H9 (cell line): ENCODE measurements at regions not wholly inside any gene's neighbourhood (a gene's known extent, or its start where the extent isn't known, plus 50 kb on each side); places are given as distances from the start of the nearest gene placed in this dataset.

ENCODE experiments used
- DNase-seq: peaks from one replicate; pipeline ENCODE4 v3.0.0-alpha.2; 2017
- H2AFZ ChIP-seq: one replicate; pipeline ENCODE4 v1.6.1; 2013; ENCODE audit warnings: mild to moderate bottlenecking, low read length, control low read depth, moderate library complexity
- H2AK5ac ChIP-seq: 2 replicates; pipeline ENCODE4 v1.6.1; 2013; ENCODE audit warnings: low read length, control low read depth, mixed read lengths; ENCODE audit not compliant: insufficient read length
- H2BK120ac ChIP-seq: one replicate; pipeline ENCODE4 v1.6.1; 2013; ENCODE audit warnings: low read depth, mild to moderate bottlenecking, low read length, control low read depth, inconsistent platforms; ENCODE audit not compliant: poor library complexity, severe bottlenecking
- H2BK12ac ChIP-seq: 2 replicates; pipeline ENCODE4 v1.6.1; 2013; ENCODE audit warnings: low read length, control low read depth, mixed read lengths, low read depth; ENCODE audit not compliant: insufficient read length
- H2BK15ac ChIP-seq: 2 replicates; pipeline ENCODE4 v1.6.1; 2013; ENCODE audit warnings: low read depth, low read length, control low read depth
- H2BK20ac ChIP-seq: one replicate; pipeline ENCODE4 v1.6.1; 2013; ENCODE audit warnings: low read depth, mild to moderate bottlenecking, low read length, control low read depth, inconsistent platforms; ENCODE audit not compliant: poor library complexity, severe bottlenecking
- H2BK5ac ChIP-seq: 2 replicates; pipeline ENCODE4 v1.6.1; 2013; ENCODE audit warnings: low read length, control low read depth, mixed read lengths; ENCODE audit not compliant: insufficient read length
- H3K14ac ChIP-seq: 2 replicates; pipeline ENCODE4 v1.6.1; 2013; ENCODE audit warnings: low read length, control low read depth; ENCODE audit not compliant: insufficient read depth
- H3K18ac ChIP-seq: 2 replicates; pipeline ENCODE4 v1.6.1; 2013; ENCODE audit warnings: low read depth, mild to moderate bottlenecking, mixed read lengths, low read length, control low read depth; ENCODE audit not compliant: insufficient read length
- H3K23ac ChIP-seq: 2 replicates; pipeline ENCODE4 v1.6.1; 2013; ENCODE audit warnings: low read length, control low read depth, mixed read lengths, low read depth; ENCODE audit not compliant: insufficient read length
- H3K23me2 ChIP-seq: 2 replicates; pipeline ENCODE4 v1.6.1; 2013; ENCODE audit warnings: low read depth, mild to moderate bottlenecking, mixed read lengths, low read length, control low read depth; ENCODE audit not compliant: insufficient read length, poor library complexity, severe bottlenecking
- H3K27ac ChIP-seq: 2 replicates; pipeline ENCODE4 v1.5.1; 2013; ENCODE audit warnings: low read length, control low read depth, mixed read lengths, low read depth; ENCODE audit not compliant: insufficient read length
- H3K27me3 ChIP-seq: 2 replicates; pipeline ENCODE4 v1.6.1; 2013; ENCODE audit warnings: low read length, control low read depth, inconsistent platforms; ENCODE audit not compliant: insufficient read depth
- H3K4ac ChIP-seq: 2 replicates; pipeline ENCODE4 v1.6.1; 2013; ENCODE audit warnings: low read depth, mild to moderate bottlenecking, control low read depth, inconsistent platforms, low read length, moderate library complexity
- H3K4me1 ChIP-seq: 2 replicates; pipeline ENCODE4 v1.6.1; 2013; ENCODE audit warnings: low read length, control low read depth, inconsistent platforms; ENCODE audit not compliant: insufficient read depth
- H3K4me2 ChIP-seq: 2 replicates; pipeline ENCODE4 v1.6.1; 2013; ENCODE audit warnings: low read length, control low read depth, mixed read lengths; ENCODE audit not compliant: insufficient read length, insufficient read depth
- H3K56ac ChIP-seq: 2 replicates; pipeline ENCODE4 v1.6.1; 2013; ENCODE audit warnings: low read depth, mild to moderate bottlenecking, mixed read lengths, low read length, control low read depth; ENCODE audit not compliant: insufficient read length
- H3K79me1 ChIP-seq: 2 replicates; pipeline ENCODE4 v1.6.1; 2013; ENCODE audit warnings: low read depth, mild to moderate bottlenecking, moderate library complexity, low read length, control low read depth, inconsistent platforms; ENCODE audit not compliant: insufficient read depth, poor library complexity, severe bottlenecking
- H3K79me2 ChIP-seq: 2 replicates; pipeline ENCODE4 v1.6.1; 2013; ENCODE audit warnings: low read length, control low read depth, inconsistent platforms; ENCODE audit not compliant: insufficient read depth
- H3K9ac ChIP-seq: 2 replicates; pipeline ENCODE4 v1.6.1; 2013; ENCODE audit warnings: low read length, control low read depth, mixed read lengths; ENCODE audit not compliant: insufficient read length; ENCODE audit errors: extremely low read depth
- H3K9me3 ChIP-seq: one replicate; pipeline ENCODE4 v1.6.1; 2013; ENCODE audit warnings: low read depth, low read length, inconsistent platforms; ENCODE audit not compliant: control insufficient read depth
- H3T11ph ChIP-seq: one replicate; pipeline ENCODE4 v1.6.1; 2013; ENCODE audit warnings: mild to moderate bottlenecking, low read length, control low read depth, inconsistent platforms
- H4K20me1 ChIP-seq: one replicate; pipeline ENCODE4 v1.6.1; 2013; ENCODE audit not compliant: control insufficient read depth, insufficient read length, insufficient read depth
- H4K5ac ChIP-seq: 2 replicates; pipeline ENCODE4 v1.6.1; 2013; ENCODE audit warnings: low read depth, mild to moderate bottlenecking, mixed read lengths, low read length, control low read depth; ENCODE audit not compliant: insufficient read length
- H4K8ac ChIP-seq: replicated peaks from 2 replicates; pipeline ENCODE4 v1.6.1; 2013; ENCODE audit warnings: low read length, control low read depth, mixed read lengths, low read depth; ENCODE audit not compliant: insufficient read length
- H4K91ac ChIP-seq: 2 replicates; pipeline ENCODE4 v1.6.1; 2013; ENCODE audit warnings: low read depth, mild to moderate bottlenecking, moderate library complexity, mixed read lengths, low read length, control low read depth; ENCODE audit not compliant: insufficient read length
- H3K27ac Mint-ChIP-seq, 3 experiments: 2 replicates in 2 of 3; 3 replicates in 1 of 3; pipeline ENCODE4 v1.8.0; 2020 to 2021; ENCODE audit warnings: mixed read lengths in 3 of 3, mild to moderate bottlenecking in 1 of 3, moderate library complexity in 1 of 3
- H3K27me3 Mint-ChIP-seq: 2 replicates; pipeline ENCODE4 v1.8.0; 2021; ENCODE audit warnings: low read depth, mild to moderate bottlenecking, moderate library complexity, mixed read lengths
- H3K36me3 Mint-ChIP-seq, 3 experiments: 2 replicates in 2 of 3; 3 replicates in 1 of 3; pipeline ENCODE4 v1.8.0; 2020 to 2021; ENCODE audit warnings: low read depth in 3 of 3, mixed read lengths in 3 of 3; ENCODE audit not compliant: insufficient read depth in 1 of 3
- H3K4me1 Mint-ChIP-seq, 2 experiments: 2 replicates each; pipeline ENCODE4 v1.8.0; 2020; ENCODE audit warnings: mixed read lengths in 2 of 2
- H3K4me3 Mint-ChIP-seq, 2 experiments: 2 replicates in 1 of 2; 3 replicates in 1 of 2; pipeline ENCODE4 v1.8.0; 2020 to 2021; ENCODE audit warnings: mild to moderate bottlenecking in 2 of 2, mixed read lengths in 2 of 2, moderate library complexity in 1 of 2
- H3K9me3 Mint-ChIP-seq, 2 experiments: 2 replicates in 1 of 2; 3 replicates in 1 of 2; pipeline ENCODE4 v1.8.0; 2020; ENCODE audit warnings: mild to moderate bottlenecking in 2 of 2, mixed read lengths in 2 of 2, moderate library complexity in 1 of 2
- CTCF ChIP-seq: fragments of 200-600 bp; sonication (generic); conservative IDR thresholded peaks from 3 replicates; pipeline ENCODE4 v1.8.0; 2021; ENCODE audit warnings: antibody characterized with exemption, mild to moderate bottlenecking
- WGBS: extraction: QIAGEN DNeasy Blood & Tissue Kit; methylation state at CpG from one replicate; pipeline ENCODE4 v1.1.7; 2013; ENCODE audit warnings: missing lambda C conversion rate, low lambda C conversion rate, mixed read lengths; ENCODE audit not compliant: insufficient read length; ENCODE audit errors: extremely low coverage; 5-methylcytosine and 5-hydroxymethylcytosine counted together

- no CpG with 5 or more reads among the region's 2 CpGs for WGBS
- H3K79me1 ChIP-seq: no peaks in the 10 kb centered on the region
- Mint-ChIP-seq H3K27me3 (no peaks in the 10 kb centered on the region), H3K4me3 (no peak overlapping the region), H3K9me3 (peaks cover 12 to 16% of the 10 kb centered on the region in 2 experiments), H3K36me3 (peaks cover 11 to 17% (median 12%) of the 10 kb centered on the region in 3 experiments), H3K27ac (no peak overlapping the region), H3K4me1 (no peaks in the 10 kb centered on the region)
- no peak overlapping the region for H2BK15ac ChIP-seq
- no peak overlapping the region for H2AK5ac ChIP-seq
- no peak overlapping the region for H3K23ac ChIP-seq
- no peak overlapping the region for H3K4ac ChIP-seq
- no peak overlapping the region for H2BK120ac ChIP-seq
- no peak overlapping the region for H3K18ac ChIP-seq
- no peak overlapping the region for H4K8ac ChIP-seq
- H2BK12ac ChIP-seq: no peak overlapping the region
- no peak overlapping the region for H3K4me2 ChIP-seq
- no peaks in the 10 kb centered on the region for H3K27me3 ChIP-seq
- no peak overlapping the region for H2AFZ ChIP-seq
- H3K23me2 ChIP-seq: no peaks in the 10 kb centered on the region
- no peak overlapping the region for H4K5ac ChIP-seq
- H4K91ac ChIP-seq: no peak overlapping the region
- H3K14ac ChIP-seq: no peak overlapping the region
- TF ChIP-seq CTCF: no peak
- H2BK5ac ChIP-seq: no peak overlapping the region
- no peak for DNase-seq
- no peak overlapping the region for H2BK20ac ChIP-seq
- no peaks in the 10 kb centered on the region for H3K79me2 ChIP-seq
- H3K56ac ChIP-seq: no peak overlapping the region
- no peak overlapping the region for H3K9ac ChIP-seq
- H3K4me1 ChIP-seq: no peaks in the 10 kb centered on the region
- no peak overlapping the region for H3T11ph ChIP-seq
- no peaks in the 10 kb centered on the region for H3K9me3 ChIP-seq
- H3K27ac ChIP-seq: no peak overlapping the region
- no peaks in the 10 kb centered on the region for H4K20me1 ChIP-seq
These were observed 1336.9 kb upstream of the SPRY2 start for GRCh38 chr13:81677857-81678256.
